Keratinocyte (primary cell): ENCODE measurements at regions not wholly inside any gene's neighbourhood (a gene's known extent, or its start where the extent isn't known, plus 50 kb on each side); places are given as distances from the start of the nearest gene placed in this dataset.

ENCODE experiments used
- DNase-seq: peaks from one replicate; pipeline ENCODE4 v3.0.0-alpha.2; 2011; ENCODE audit warnings: low read depth, missing footprints, low spot score
- FAIRE-seq: peaks from 2 replicates; lab custom pipeline; 2011; peaks lifted over from hg19 to GRCh38; lab: Jason Lieb, UNC
- H2AFZ ChIP-seq: 2 replicates; pipeline ENCODE4 v1.6.0; 2012; ENCODE audit warnings: low read length, control low read depth, inconsistent platforms; ENCODE audit not compliant: control insufficient read depth
- H3K27ac ChIP-seq: 2 replicates; pipeline ENCODE4 v1.5.1; 2011; ENCODE audit warnings: low read length; ENCODE audit not compliant: control insufficient read depth, insufficient read depth
- H3K27me3 ChIP-seq: 3 replicates; pipeline ENCODE4 v1.6.0; 2011; ENCODE audit warnings: low read length; ENCODE audit not compliant: control insufficient read depth, insufficient read depth; ENCODE audit errors: extremely low read depth
- H3K36me3 ChIP-seq, 2 experiments: 2 replicates in 1 of 2; 3 replicates in 1 of 2; pipeline ENCODE4 v1.5.1; 2011; ENCODE audit warnings: low read length in 2 of 2, mild to moderate bottlenecking in 1 of 2; ENCODE audit not compliant: control insufficient read depth in 2 of 2, insufficient read depth in 2 of 2; ENCODE audit errors: extremely low read depth in 1 of 2
- H3K4me1 ChIP-seq: 3 replicates; pipeline ENCODE4 v1.5.1; 2011; ENCODE audit warnings: low read length; ENCODE audit not compliant: control insufficient read depth, insufficient read depth; ENCODE audit errors: extremely low read depth
- H3K4me2 ChIP-seq: 3 replicates; pipeline ENCODE4 v1.6.0; 2011; ENCODE audit warnings: low read depth, low read length; ENCODE audit not compliant: control insufficient read depth, insufficient read depth; ENCODE audit errors: extremely low read depth
- H3K4me3 ChIP-seq, 3 experiments: fragments of 200-600 bp in 1 of 3; sonication (generic) in 1 of 3; 2 replicates in 2 of 3; 3 replicates in 1 of 3; pipeline ENCODE4 v1.5.1; 2011 to 2016; ENCODE audit warnings: low read length in 3 of 3, mild to moderate bottlenecking in 3 of 3, control low read depth in 2 of 3, inconsistent platforms in 1 of 3, low read depth in 1 of 3, mixed read lengths in 1 of 3, mixed run types in 1 of 3, moderate library complexity in 1 of 3; ENCODE audit not compliant: control insufficient read depth in 2 of 3, insufficient read depth in 2 of 3; ENCODE audit errors: extremely low read depth in 1 of 3
- H3K79me2 ChIP-seq: 2 replicates; pipeline ENCODE4 v1.6.0; 2012; ENCODE audit warnings: low read length; ENCODE audit not compliant: control insufficient read depth, insufficient read depth
- H3K9ac ChIP-seq: 3 replicates; pipeline ENCODE4 v1.6.0; 2011; ENCODE audit warnings: low read length; ENCODE audit not compliant: control insufficient read depth, insufficient read depth; ENCODE audit errors: extremely low read depth
- H3K9me1 ChIP-seq: 3 replicates; pipeline ENCODE4 v1.6.0; 2011; ENCODE audit warnings: low read length; ENCODE audit not compliant: control insufficient read depth, insufficient read depth; ENCODE audit errors: extremely low read depth
- H3K9me3 ChIP-seq: 2 replicates; pipeline ENCODE4 v1.5.1; 2012; ENCODE audit warnings: low read depth, low read length; ENCODE audit not compliant: control insufficient read depth
- H4K20me1 ChIP-seq: 3 replicates; pipeline ENCODE4 v1.6.0; 2011; ENCODE audit warnings: low read length; ENCODE audit not compliant: control insufficient read depth, insufficient read depth; ENCODE audit errors: extremely low read depth
- CTCF ChIP-seq, 3 experiments: IDR thresholded peaks in 1 of 3; conservative IDR thresholded peaks in 1 of 3; optimal IDR thresholded peaks in 1 of 3; 2 replicates in 2 of 3; 3 replicates in 1 of 3; pipeline versions ENCODE3 to v1.5.1; 2011; ENCODE audit warnings: low read length in 3 of 3, mild to moderate bottlenecking in 3 of 3, moderate library complexity in 2 of 3, control low read depth in 1 of 3, inconsistent platforms in 1 of 3; ENCODE audit not compliant: insufficient read depth in 2 of 3; ENCODE audit errors: extremely low read depth in 1 of 3
- EZH2 ChIP-seq: IDR thresholded peaks from one replicate; pipeline ENCODE4 v1.6.1; 2012; ENCODE audit warnings: inconsistent platforms, mild to moderate bottlenecking, low read length, moderate library complexity
- dilution Hi-C: fragments of 300-500 bp; cut with MboI; formaldehyde crosslinking; loops from one replicate; pipeline ENCODE4 v1.7.0; 2020; ENCODE audit warnings: low sequenced_read_pairs; ENCODE audit not compliant: extremely low pct_ligation_motif_present

GRCh38 chr4:3655963-3656362 lies 110.2 kb upstream of the ADRA2C start:
- H3K36me3 ChIP-seq: no peaks in the 10 kb centered on the region
- no peak overlapping the region for H3K27ac ChIP-seq
- no peak overlapping the region for H3K4me3 ChIP-seq
- H4K20me1 ChIP-seq: no peaks in the 10 kb centered on the region
- no peaks in the 10 kb centered on the region for H3K79me2 ChIP-seq
- no peaks in the 10 kb centered on the region for H3K4me1 ChIP-seq
- H3K4me2 ChIP-seq: no peak overlapping the region
- peaks cover 50% of the 10 kb centered on the region for H3K27me3 ChIP-seq
- TF ChIP-seq CTCF (optimal IDR thresholded peaks at IDR 0.05 in 1 of 3, IDR thresholded peaks at IDR 0.05 in 1 of 3, conservative IDR thresholded peaks at IDR 0.05 in 1 of 3; ENCODE audit: extremely low read depth in 1 of 3, insufficient read depth in 2 of 3, low read length in 3 of 3) (no peak), EZH2 (no peak)
- H3K9ac ChIP-seq: no peak overlapping the region
- FAIRE-seq: no peak
- no peak for DNase-seq
- H3K9me1 ChIP-seq: no peaks in the 10 kb centered on the region
- dilution Hi-C loops: no loop called here
- H3K9me3 ChIP-seq: no peaks in the 10 kb centered on the region
- no peak overlapping the region for H2AFZ ChIP-seq

- Histone ChIP-seq H3K27ac (no peak overlapping the region), H3K79me2 (no peaks in the 10 kb centered on the region), H3K9ac (no peak overlapping the region), H3K9me3 (no peaks in the 10 kb centered on the region), H3K36me3 (no peaks in the 10 kb centered on the region), H3K9me1 (no peaks in the 10 kb centered on the region), H3K4me1 (no peaks in the 10 kb centered on the region), H3K4me2 (no peak overlapping the region), H4K20me1 (no peaks in the 10 kb centered on the region), H2AFZ (no peak overlapping the region), H3K27me3 (peaks cover 50% of the 10 kb centered on the region), H3K4me3 (no peak overlapping the region)
- dilution Hi-C loops: no loop called here
- TF ChIP-seq EZH2 (no peak), CTCF (optimal IDR thresholded peaks at IDR 0.05 in 1 of 3, IDR thresholded peaks at IDR 0.05 in 1 of 3, conservative IDR thresholded peaks at IDR 0.05 in 1 of 3; ENCODE audit: extremely low read depth in 1 of 3, insufficient read depth in 2 of 3, low read length in 3 of 3) (no peak)
- no peak for DNase-seq
- no peak for FAIRE-seq
Observed at GRCh38 chr4:3655485-3655884, 110.7 kb upstream of the ADRA2C start.
